Adrenal gland (tissue), 5 donors: ENCODE measurements at regions not wholly inside any gene's neighbourhood (a gene's known extent, or its start where the extent isn't known, plus 50 kb on each side); places are given as distances from the start of the nearest gene placed in this dataset.

Experiments
- POLR2A ChIP-seq, 2 donors: fragments of 450-650 bp; IDR thresholded peaks; one replicate each; pipeline ENCODE4 v1.6.1; 2017; ENCODE audit warnings: antibody characterized with exemption in 2 of 2, mild to moderate bottlenecking in 2 of 2, moderate library complexity in 1 of 2
- TF ChIP-seq, protein P1 (sequence below), 6 experiments: fragments of 450-650 bp in 4 of 6; fragments of 200-600 bp in 2 of 6; sonication (generic) in 1 of 6; IDR thresholded peaks; 1 replicate in 5 of 6; 2 replicates in 1 of 6; pipeline versions ENCODE4 v1.5.1 to v1.8.0; 2016 to 2021; ENCODE audit warnings: antibody characterized with exemption in 6 of 6, mild to moderate bottlenecking in 2 of 6, moderate library complexity in 1 of 6
- donor health status: DM: no; HTN: no; CAD: no.

- TF ChIP-seq POLR2A (IDR thresholded peaks at IDR 0.05), result no peak
- TF ChIP-seq, protein P1, sequence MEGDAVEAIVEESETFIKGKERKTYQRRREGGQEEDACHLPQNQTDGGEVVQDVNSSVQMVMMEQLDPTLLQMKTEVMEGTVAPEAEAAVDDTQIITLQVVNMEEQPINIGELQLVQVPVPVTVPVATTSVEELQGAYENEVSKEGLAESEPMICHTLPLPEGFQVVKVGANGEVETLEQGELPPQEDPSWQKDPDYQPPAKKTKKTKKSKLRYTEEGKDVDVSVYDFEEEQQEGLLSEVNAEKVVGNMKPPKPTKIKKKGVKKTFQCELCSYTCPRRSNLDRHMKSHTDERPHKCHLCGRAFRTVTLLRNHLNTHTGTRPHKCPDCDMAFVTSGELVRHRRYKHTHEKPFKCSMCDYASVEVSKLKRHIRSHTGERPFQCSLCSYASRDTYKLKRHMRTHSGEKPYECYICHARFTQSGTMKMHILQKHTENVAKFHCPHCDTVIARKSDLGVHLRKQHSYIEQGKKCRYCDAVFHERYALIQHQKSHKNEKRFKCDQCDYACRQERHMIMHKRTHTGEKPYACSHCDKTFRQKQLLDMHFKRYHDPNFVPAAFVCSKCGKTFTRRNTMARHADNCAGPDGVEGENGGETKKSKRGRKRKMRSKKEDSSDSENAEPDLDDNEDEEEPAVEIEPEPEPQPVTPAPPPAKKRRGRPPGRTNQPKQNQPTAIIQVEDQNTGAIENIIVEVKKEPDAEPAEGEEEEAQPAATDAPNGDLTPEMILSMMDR (IDR thresholded peaks at IDR 0.05), result no peak
These were observed 205.1 kb upstream of the TLL1 start for GRCh38 chr4:165667969-165668368.
